ENCODE measurements at regions not wholly inside any gene's neighbourhood (a gene's known extent, or its start where the extent isn't known, plus 50 kb on each side); places are given as distances from the start of the nearest gene placed in this dataset.

GRCh38 chr13:64470751-64471150 lies 2759.4 kb downstream of the PCDH9 start:
- TF ChIP-seq CTCF (conservative IDR thresholded peaks at IDR 0.05; ENCODE audit: low read length) = no peak
- TF ChIP-seq EZH2phosphoT487 (IDR thresholded peaks at IDR 0.05; ENCODE audit: borderline replicate concordance) = no peak

All from Loucy (cell line).